T-helper 9 cell (primary cell): ENCODE measurements at regions not wholly inside any gene's neighbourhood (a gene's known extent, or its start where the extent isn't known, plus 50 kb on each side); places are given as distances from the start of the nearest gene placed in this dataset.

Experiments used
- DNase-seq: peaks from one replicate; pipeline ENCODE4 v3.0.0-alpha.2; 2020

DNA sequence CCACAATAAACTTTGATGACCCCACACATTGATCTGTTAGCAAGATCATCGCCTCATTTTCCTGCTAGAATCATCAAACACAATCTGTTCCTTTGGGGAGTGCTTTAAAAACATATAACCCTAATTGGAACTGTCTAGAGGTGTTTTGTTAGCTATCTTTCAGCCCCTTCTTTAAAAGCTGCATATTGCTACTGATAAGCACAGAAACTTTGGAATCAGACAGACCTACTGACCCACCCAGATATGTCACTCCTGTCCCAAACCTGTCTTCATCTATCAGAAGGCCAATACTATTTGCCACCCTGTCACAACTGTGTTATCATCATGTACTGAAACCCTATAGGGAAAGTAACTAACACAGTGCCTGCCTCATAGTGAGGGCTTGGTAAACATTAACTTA is 172.4 kb upstream of the SASH1 start:
- DNase-seq = no peak

DNA sequence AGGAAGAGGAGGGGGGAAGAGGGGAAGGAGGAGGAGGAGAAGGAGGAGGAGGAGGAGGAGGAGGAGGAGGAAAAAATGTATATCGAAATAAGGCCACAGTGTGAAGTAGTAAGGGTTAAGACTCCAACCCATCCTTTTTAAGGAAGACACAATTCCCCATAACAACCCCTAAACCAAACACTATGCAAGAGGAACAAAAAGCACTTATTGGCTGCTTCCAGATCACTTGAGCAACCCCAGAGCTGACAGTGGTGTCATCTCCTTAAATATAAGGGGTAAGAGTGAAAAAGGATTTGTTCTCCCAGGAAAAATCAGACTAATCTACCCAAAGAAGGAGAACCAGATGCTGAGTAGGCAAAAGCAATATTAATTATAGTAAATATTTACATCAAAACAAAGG is 169.1 kb upstream of the SASH1 start:
- no peak for DNase-seq

DNA sequence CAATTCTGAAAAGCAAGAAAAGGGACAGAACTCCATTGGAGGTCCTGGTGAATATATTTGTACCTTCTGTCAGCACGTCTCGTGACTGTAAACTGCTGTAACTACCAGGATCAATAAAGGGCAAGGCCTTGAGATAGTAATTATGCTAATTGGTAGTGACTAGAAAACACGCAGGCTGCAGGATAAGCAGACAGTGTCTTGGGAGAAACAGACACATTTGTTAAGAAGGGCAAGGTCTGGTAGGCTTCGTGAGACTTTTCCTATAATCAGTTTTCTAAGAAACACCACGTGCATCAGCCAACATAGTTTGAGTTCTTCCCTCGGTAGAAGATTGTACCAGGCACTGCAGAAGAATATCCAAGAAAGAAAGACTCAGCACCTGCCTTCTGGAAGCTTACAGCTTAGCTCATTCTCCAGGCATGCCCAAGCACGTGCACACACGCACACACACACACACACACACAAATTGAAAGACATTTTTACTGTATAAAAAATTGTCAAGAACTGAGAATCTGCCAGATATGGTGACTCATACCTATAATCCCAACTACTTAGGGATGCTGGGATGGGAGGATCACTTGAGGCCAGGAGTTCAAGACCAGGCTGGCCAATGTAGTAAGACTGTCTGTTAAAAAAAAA is 167.0 kb upstream of the SASH1 start:
- no peak for DNase-seq

DNA sequence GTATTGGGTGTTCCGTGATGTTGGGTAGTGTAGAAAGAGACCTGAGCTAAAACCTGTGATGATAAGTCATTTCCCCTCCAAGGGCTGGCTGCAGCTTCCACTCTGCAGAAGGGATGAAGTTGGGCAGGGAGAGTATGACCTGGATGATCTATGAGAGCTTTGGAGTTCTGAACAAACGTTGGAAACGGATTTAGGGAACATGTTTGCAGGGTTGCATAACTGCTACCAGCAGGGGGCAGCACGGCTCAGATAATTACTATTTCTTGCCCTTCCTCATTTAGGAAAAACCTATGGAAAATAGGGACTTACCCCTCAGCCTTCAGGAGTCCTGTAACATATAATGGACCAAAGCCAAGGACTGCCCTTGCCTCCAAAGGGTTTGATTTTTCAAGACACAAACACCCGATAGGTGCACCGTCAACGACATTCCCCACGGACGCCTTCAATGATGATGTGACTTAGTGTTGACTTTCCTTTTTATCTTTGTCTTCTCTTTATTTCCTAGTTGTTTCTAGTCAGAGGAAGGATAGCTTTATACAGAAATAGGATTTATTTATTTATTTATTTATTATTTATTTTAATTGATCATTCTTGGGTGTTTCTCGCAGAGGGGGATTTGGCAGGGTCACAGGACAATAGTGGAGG is 164.9 kb upstream of the SASH1 start:
- DNase-seq = peak; percentile 38

DNA sequence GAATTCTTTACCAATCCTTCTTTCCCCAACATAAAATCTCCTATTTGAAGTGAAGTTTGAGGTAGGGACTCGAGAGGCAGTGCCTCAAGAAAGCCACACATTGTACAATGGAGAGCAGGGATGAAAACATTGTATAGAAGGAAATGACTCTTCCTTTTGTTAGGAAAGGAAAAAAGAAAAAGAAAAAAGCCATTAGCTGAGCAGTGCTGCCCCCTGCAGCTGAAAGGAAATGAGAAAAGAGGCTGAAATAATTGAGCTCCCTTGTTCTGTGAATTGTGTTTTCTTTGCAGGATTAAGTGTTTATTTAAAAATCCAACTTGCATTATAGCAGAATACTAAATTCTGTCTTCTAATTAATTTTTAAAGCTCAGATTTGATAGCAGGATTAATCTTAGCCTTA is 162.9 kb upstream of the SASH1 start:
- no peak for DNase-seq

DNA sequence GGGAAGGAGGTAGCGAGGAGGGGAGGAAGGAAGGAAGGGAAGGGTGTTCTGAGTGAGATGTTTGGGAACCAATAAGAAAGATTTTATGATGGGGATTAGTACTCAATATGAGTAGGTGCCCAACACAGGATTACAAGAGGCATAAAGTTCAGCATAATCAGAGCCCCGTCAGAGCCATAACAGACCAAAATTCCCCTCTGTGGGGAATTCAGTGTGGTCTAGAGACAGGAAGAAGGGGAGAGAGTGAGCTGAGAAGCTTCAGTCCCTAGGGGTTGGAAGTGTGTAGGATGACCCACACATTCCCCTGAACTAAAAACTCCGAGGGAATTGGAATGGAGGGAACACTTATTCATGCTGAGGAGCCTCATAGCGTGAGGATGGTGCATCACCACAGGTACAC is 160.3 kb upstream of the SASH1 start:
- no peak for DNase-seq

DNA sequence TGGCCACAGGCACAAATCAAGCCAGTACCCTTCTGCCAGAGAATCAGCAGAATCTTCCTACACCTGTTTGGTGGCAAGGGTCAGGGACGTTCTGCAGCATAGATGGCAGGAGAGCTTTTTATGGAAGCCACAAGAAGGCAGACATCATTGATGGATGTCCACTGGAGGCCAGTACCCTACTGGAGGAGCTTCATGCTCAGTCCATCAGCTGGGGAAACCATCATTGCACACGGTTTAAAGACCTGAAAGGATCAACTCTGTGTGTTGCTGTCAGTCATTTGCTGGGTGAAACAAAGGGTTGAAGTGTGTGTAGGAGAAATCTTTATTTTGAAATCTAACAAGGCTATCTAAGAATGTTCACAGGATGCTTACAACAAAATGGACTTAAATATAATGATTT is 158.9 kb upstream of the SASH1 start:
- DNase-seq = no peak

DNA sequence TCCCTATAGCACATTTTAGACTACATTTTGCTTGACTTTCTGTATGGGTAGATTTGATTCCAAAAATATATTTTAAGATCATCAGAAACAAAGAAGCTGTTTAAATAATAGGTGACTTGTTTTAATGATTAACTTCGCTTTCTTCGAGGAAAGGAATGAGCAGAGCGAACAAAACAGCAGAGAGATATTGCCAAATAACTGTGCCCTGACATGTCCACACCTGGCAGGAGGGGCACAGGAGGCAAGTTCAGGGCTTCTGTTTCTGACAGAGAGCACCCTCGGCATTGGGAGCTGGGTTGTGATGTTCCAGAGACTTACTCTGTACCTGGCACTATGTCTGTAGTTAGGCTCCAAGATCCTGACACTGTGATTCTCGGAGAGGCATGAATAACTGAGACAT is 155.7 kb upstream of the SASH1 start:
- DNase-seq = no peak

DNA sequence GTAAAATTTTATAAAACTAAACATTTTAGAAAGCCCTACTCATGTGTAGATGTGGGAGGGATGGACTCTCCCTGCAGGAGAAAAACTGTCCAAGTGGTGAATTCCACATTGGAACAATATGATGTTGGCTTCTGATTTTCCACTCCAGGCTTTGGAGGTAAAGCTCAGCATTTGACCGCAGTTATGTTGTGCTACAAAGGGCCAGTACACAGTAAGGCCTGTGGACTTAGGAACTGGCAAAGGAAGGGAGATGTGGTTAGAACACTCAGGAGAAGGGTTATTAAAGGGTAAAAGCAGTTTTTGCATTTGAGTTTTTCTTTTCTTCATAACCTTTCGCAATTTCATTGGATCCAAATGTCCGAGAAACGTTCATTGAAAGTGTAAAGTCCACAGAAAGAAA is 150.3 kb upstream of the SASH1 start:
- no peak for DNase-seq

DNA sequence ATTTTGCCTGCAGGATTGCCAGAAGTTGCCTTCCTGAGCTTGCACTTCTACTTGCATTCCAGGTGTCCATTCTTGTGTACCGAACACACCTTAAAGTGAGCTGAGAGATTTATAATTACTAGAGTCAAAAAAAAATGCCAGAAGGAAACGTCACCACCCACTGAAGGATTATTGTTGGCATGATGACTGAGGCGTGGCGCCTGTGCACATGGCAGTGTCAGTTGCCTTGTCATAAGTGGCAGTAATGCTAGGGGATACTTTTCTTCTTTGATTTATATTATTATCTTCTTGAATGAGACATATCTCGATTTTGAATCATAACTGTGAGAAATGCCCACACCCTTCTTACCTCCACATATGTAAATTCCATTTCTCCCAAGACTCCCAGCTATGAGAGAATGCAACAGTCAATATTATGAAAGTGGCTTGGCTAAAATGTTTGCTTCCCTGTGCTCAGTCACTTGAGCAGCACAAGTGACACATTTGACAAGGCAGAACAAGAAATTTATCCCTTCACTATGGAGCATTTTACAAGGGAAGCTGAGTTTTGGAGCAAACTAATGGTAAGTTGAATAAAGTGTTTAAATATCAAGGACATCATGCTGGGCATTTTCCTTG is 149.5 kb upstream of the SASH1 start:
- no peak for DNase-seq

DNA sequence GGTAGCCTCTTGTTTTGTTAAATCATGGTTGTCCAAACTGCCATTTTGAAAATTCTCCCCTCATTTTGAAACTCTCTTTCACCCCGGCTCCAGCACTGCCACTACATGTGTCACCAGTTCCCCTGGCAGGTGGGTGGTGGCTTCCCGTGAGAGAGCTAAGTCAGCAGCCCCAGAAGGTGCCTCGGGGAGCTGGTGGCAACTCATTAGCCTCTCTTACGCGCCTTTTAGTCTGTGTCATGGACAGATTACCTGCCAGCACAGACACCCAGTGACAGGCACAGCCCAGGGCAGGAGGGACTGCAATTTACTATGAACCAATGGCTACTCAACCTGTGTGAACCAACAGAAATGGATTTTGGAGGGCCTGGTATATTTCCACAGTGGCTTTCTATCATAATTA is 147.1 kb upstream of the SASH1 start:
- DNase-seq = no peak

DNA sequence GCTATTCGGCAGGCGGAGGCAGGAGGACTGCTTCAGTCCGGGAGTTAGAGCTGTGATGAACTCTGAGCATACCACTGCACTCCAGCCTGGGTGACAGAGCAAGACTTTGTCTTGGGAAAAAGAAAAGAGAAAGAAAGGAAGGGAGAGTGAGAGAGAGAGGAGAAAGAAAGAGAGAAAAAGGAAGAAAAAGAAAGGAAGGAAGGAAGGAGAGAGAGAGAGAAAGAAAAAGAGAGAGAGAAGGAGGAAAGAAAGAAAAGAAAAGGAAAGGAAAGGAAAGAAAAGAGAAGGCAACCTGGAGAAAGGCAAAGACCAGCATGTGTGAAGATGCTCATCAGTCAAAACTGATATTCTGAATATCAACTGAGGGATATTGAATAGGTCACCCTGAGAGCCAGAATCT is 143.1 kb upstream of the SASH1 start:
- no peak for DNase-seq

DNA sequence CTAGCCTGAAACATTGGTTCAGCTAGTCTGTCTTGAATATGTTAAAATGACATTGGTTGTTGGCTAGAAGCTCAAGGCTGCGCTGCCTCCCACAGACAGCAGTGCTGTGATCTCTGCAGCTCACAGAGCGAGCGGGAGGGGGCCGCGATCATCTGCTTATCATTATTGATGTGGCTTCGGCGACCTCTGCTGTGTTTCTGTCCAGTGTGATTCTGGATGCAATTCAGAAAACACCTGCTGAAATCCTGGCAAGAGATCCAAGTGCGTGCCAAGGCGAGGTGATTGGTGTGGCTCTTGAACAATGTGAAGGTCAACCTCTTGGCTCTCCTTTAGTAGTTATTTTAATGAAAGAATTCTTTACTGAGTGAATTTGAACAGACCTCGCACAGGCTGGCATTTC is 142.3 kb upstream of the SASH1 start:
- DNase-seq = no peak

DNA sequence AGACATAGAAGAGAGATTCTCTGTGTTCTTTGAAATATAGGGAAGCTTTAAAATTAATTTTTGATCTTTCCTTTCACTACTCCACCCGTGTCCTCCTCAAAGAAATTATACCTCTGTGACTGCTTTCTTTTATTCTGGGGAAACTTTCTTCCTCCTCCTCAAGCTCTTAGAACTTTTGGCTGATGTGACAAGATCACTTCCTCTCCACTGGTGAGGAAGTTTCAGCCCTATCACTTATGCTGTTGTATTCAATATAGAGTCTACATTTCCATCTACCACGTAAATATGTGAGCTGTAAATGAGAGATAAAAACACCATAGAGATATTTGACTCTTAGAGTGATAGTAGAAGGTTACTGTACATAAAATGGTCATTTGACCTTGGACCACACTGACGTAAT is 141.9 kb upstream of the SASH1 start:
- no peak for DNase-seq

DNA sequence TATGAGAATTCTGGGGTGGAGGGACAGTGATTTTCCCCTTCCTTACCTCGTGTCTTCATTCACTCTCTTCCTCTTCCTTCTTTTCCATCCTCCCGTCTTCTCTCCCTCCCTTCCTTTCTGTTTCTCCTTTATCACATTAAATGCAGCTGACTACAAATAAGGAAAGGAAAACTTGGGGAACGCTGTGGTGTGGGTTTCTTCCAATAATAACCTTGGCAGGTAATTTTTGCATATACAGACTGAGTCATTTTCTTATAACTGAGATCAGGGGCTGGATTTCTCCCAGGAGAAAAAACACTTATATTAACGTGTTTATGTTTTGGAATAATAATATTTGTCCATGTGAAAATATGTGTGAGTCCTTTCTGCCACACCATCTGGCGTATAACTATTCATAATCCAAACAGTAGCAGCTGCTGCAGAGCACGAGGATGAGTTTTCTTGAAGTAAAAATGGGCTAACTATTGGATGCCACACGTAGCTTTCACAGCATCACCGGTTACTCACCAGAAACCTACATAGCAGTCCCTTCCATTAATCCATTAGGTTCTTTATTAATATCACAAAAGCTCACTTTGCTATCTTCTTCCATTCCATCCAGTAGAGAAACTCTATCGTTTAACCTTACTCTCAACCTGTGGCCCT is 139.2 kb upstream of the SASH1 start:
- DNase-seq = no peak

DNA sequence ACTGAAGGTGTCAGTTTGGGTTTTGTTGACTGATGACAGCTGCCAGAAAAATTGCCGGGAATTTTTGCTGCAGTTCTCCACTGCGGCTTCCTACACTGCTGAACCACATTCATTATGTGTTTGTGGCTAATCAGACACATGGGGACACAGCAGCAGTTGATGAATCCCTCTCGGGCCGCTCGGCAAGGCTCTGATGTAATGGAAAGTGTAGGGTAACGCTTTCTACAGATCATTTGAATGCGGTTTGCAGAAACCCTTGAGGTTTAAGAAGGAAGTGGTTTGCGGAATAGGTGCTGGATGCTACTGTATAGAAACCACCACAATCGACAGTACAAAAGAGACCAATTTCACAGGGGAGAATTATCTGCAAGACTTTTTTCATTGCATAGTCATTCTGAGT is 138.7 kb upstream of the SASH1 start:
- peak; percentile 39 for DNase-seq

DNA sequence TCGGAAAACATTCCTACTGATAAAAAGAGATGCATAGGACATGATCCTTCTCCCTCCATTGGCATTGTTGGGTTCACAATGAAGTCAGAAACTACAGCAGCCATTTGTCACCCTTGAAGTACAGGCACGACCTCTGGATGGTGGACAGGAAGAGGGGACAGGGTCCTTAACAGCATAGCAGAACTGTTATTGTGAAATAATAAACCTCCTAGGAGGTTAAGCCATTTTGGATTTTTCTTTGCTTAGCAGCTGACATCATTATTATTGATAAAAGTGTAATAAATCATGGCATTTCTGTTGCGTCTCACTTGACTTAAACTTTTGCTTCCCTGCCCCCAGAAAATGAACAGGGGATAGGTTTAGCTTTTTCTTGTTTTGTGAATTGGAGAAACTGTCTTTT is 134.3 kb upstream of the SASH1 start:
- no peak for DNase-seq

DNA sequence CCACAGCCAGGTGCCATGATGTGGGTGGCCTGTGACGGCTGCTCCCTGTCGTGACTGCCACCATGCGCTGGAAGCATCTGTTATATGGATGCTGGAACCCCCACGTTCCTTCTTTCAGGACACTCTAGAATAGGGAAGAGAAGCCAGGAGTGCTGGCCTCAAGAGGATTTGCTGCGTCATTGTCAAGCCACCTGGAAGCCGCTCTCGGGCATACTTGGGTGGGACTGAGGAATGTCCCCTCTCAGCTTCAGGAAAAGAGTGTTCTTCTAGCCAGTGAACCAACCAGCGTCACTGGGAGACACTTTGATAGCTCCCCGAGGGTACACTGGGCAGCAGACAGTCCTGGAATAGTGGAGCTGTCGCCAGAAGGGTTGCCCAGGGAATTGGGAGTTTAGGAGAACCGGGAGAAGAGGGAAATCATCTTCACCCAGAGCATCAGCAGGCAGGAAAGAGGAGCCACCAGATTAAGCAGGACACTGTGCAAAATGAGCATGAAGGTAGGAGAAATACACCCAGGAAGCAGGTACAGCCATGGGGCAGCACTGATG is 130.8 kb upstream of the SASH1 start:
- DNase-seq = no peak

DNA sequence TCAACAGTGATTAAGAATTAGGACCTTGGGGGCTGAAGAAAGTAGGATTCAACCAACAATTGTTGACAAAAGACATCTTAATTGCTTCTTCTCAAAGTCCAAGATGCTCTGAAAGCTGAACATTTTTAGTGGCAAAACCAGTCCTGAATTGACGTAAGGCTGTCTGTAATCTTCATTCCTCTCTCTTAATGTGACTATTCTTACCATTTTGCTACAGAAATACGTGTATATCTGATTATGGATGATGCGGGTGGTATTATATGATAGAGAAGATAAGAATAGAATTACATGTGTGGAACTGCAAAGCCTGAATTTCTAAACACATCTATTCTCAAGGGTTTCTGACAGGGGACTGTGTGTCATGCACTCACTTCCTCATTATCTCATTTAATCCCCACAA is 130.3 kb upstream of the SASH1 start:
- DNase-seq = no peak

DNA sequence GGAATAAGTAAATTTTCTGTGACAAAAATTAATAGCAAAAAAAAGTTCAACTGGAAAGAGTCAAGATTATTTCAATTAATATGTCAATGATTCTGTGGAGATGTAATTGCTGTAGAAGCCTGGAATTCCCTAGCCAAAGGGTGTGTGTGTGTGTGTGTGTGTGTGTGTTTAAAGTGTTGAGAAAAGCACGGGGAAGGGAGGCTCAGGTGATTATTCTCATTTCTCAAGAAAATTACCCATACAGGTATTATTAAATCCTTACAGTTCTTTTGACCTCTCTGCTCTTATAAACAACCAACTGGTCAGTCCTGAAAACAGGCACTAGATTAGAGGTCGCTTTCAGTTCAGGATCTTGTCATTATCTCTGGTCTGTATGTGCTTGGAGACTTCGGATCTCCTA is 129.3 kb upstream of the SASH1 start:
- no peak for DNase-seq

DNA sequence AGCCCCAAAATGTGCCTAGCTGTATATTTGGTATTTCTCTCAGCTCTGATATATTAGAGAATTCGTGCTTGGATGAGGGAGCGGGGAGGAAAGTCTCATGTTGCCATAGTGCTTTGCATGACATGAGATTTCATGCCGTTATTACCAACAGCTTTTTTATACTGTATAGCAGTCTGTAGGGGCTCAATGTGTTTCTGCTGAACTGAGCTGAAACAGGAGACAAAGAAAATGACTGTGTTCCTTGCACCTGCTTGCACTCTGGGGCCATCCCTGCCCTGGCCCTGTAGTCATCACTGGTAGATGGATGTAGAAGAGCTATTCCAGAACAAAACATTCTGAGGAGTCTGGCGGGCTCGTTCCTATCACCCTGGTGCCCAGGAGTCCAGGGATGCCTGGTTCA is 128.0 kb upstream of the SASH1 start:
- no peak for DNase-seq

DNA sequence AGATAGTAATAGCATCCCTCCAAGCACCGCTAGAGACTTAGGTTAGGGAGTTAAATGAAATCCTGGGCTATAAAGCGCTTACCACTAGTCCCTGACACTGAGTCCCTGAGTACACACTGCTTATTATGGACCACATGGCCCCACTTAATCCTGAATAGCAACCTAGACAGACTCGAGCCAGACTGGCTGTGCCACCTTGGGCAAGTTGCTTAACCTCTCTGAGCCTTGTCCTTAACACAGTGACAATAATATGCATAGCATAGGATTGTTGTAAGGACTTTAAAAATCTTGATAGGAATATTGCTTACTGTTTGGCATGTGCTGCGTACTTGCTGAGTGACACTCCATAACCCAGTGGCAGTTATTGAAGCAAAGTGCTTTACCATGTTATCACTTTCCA is 125.6 kb upstream of the SASH1 start:
- no peak for DNase-seq

DNA sequence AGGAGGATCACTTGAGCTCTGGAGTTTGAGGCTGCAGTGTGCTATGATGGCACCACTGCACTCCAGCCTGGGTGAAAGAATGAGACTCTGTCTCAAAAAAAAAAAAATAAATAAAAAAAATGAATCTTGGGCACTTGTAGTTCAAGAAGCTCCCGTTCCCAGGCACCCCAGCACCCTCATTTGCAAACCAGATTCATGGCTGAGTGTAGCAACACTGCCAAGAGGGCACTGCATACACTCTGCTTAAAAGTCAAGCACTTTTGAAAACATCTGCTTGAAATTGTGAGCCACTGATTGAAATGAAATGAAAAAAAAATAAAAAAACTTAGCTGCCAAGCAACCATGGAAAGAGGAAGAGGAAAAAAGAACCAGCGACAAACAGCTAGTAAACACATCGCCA is 124.7 kb upstream of the SASH1 start:
- no peak for DNase-seq
